ENCODE measurements at regions not wholly inside any gene's neighbourhood (a gene's known extent, or its start where the extent isn't known, plus 50 kb on each side); places are given as distances from the start of the nearest gene placed in this dataset.

- TF ChIP-seq CTCF (conservative IDR thresholded peaks at IDR 0.05; ENCODE audit: low read depth in 2 of 2) (no peak), POLR2AphosphoS5 (IDR thresholded peaks at IDR 0.05; ENCODE audit: low read depth) (no peak), EZH2phosphoT487 (IDR thresholded peaks at IDR 0.05; ENCODE audit: unreplicated experiment) (no peak), REST (IDR thresholded peaks at IDR 0.05; ENCODE audit: unreplicated experiment) (no peak), EZH2 (IDR thresholded peaks at IDR 0.05; ENCODE audit: low read depth, unreplicated experiment) (no peak), CREB1 (CRISPR knock-in tag; IDR thresholded peaks at IDR 0.05; ENCODE audit: low read depth) (no peak), JUNB (IDR thresholded peaks at IDR 0.05; ENCODE audit: unreplicated experiment) (no peak), STAT1 (IDR thresholded peaks at IDR 0.05; ENCODE audit: unreplicated experiment) (no peak), ZNF114 (CRISPR knock-in tag; IDR thresholded peaks at IDR 0.05) (no peak)
- TF ChIP-seq, protein P1, sequence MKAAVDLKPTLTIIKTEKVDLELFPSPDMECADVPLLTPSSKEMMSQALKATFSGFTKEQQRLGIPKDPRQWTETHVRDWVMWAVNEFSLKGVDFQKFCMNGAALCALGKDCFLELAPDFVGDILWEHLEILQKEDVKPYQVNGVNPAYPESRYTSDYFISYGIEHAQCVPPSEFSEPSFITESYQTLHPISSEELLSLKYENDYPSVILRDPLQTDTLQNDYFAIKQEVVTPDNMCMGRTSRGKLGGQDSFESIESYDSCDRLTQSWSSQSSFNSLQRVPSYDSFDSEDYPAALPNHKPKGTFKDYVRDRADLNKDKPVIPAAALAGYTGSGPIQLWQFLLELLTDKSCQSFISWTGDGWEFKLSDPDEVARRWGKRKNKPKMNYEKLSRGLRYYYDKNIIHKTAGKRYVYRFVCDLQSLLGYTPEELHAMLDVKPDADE (IDR thresholded peaks at IDR 0.05), result no peak
Observed at GRCh38 chr3:34180532-34180931, 382.1 kb downstream of the PDCD6IP start.

All from GM23338 (cell line).